Superior temporal gyrus (tissue), 1 donor: ENCODE measurements at regions not wholly inside any gene's neighbourhood (a gene's known extent, or its start where the extent isn't known, plus 50 kb on each side); places are given as distances from the start of the nearest gene placed in this dataset.
A peak's percentile ranks its signal among the peaks of the same experiment; 100 is the strongest.

Experiments used
- DNase-seq: peaks from one replicate; pipeline ENCODE4 v3.0.0-alpha.2; 2016; ENCODE audit errors: extremely low spot score

GRCh38 chr12:23174917-23175316 is 549.9 kb downstream of the ETNK1 start:
- no peak for DNase-seq

- DNase-seq: no peak
Measured at GRCh38 chr12:23185346-23185745, 560.4 kb downstream of the ETNK1 start.

- DNase-seq: no peak
Measured at GRCh38 chr12:23186950-23187349, 562.0 kb downstream of the ETNK1 start.

GRCh38 chr12:23193552-23193951 is 568.6 kb downstream of the ETNK1 start:
- no peak for DNase-seq

- no peak for DNase-seq
Measured at GRCh38 chr12:23197266-23197665, 572.3 kb downstream of the ETNK1 start.

GRCh38 chr12:23202728-23203127 is 577.8 kb downstream of the ETNK1 start:
- DNase-seq: no peak

- DNase-seq: peak; percentile 81
Measured at GRCh38 chr12:23204933-23205778, 580.2 kb downstream of the ETNK1 start.

GRCh38 chr12:23209793-23210192 is 584.8 kb downstream of the ETNK1 start:
- no peak for DNase-seq

- no peak for DNase-seq
Measured at GRCh38 chr12:23210573-23210972, 585.6 kb downstream of the ETNK1 start.

- DNase-seq: no peak
Measured at GRCh38 chr12:23211384-23212320, 586.7 kb downstream of the ETNK1 start.

GRCh38 chr12:23217158-23217557 is 592.2 kb downstream of the ETNK1 start:
- no peak for DNase-seq

GRCh38 chr12:23217667-23218066 is 592.7 kb downstream of the ETNK1 start:
- no peak for DNase-seq

GRCh38 chr12:23221066-23221465 is 596.1 kb downstream of the ETNK1 start:
- DNase-seq: no peak

- DNase-seq: no peak
Measured at GRCh38 chr12:23221926-23222325, 597.0 kb downstream of the ETNK1 start.

GRCh38 chr12:23222801-23223200 is 597.8 kb downstream of the ETNK1 start:
- no peak for DNase-seq

GRCh38 chr12:23228101-23228500 is 603.1 kb downstream of the ETNK1 start:
- DNase-seq: no peak

- no peak for DNase-seq
Measured at GRCh38 chr12:23230899-23231298, 605.9 kb downstream of the ETNK1 start.

- DNase-seq: no peak
Measured at GRCh38 chr12:23236066-23236780, 611.3 kb downstream of the ETNK1 start.

GRCh38 chr12:23236811-23237210 is 611.8 kb downstream of the ETNK1 start:
- DNase-seq: no peak

- no peak for DNase-seq
Measured at GRCh38 chr12:23238190-23238589, 613.2 kb downstream of the ETNK1 start.

GRCh38 chr12:23238957-23239356 is 614.0 kb downstream of the ETNK1 start:
- DNase-seq: no peak

- no peak for DNase-seq
Measured at GRCh38 chr12:23245186-23245585, 620.2 kb downstream of the ETNK1 start.
